ENCODE measurements at regions not wholly inside any gene's neighbourhood (a gene's known extent, or its start where the extent isn't known, plus 50 kb on each side); places are given as distances from the start of the nearest gene placed in this dataset.
A peak's percentile ranks its signal among the peaks of the same experiment; 100 is the strongest.

GRCh38 chr18:21991081-21991534, 178.3 kb upstream of the GATA6 start:
- no peak for ATAC-seq (ENCODE audit: low read depth)
- Histone ChIP-seq H3K9me3 (ENCODE audit: severe bottlenecking) (no peaks in the 10 kb centered on the region), H3K27ac (ENCODE audit: poor library complexity, severe bottlenecking) (no peak overlapping the region), H3K4me3 (ENCODE audit: severe bottlenecking) (no peak overlapping the region), H3K27me3 (ENCODE audit: insufficient read depth, poor library complexity, severe bottlenecking) (no peaks in the 10 kb centered on the region), H3K36me3 (ENCODE audit: low read depth) (no peaks in the 10 kb centered on the region), H3K4me1 (ENCODE audit: insufficient read depth, poor library complexity, severe bottlenecking) (no peaks in the 10 kb centered on the region)
- TF ChIP-seq, protein P1, sequence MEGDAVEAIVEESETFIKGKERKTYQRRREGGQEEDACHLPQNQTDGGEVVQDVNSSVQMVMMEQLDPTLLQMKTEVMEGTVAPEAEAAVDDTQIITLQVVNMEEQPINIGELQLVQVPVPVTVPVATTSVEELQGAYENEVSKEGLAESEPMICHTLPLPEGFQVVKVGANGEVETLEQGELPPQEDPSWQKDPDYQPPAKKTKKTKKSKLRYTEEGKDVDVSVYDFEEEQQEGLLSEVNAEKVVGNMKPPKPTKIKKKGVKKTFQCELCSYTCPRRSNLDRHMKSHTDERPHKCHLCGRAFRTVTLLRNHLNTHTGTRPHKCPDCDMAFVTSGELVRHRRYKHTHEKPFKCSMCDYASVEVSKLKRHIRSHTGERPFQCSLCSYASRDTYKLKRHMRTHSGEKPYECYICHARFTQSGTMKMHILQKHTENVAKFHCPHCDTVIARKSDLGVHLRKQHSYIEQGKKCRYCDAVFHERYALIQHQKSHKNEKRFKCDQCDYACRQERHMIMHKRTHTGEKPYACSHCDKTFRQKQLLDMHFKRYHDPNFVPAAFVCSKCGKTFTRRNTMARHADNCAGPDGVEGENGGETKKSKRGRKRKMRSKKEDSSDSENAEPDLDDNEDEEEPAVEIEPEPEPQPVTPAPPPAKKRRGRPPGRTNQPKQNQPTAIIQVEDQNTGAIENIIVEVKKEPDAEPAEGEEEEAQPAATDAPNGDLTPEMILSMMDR (IDR thresholded peaks at IDR 0.05; ENCODE audit: poor library complexity, severe bottlenecking), result no peak
- DNase-seq (ENCODE audit: low spot score), result no peak

DNA sequence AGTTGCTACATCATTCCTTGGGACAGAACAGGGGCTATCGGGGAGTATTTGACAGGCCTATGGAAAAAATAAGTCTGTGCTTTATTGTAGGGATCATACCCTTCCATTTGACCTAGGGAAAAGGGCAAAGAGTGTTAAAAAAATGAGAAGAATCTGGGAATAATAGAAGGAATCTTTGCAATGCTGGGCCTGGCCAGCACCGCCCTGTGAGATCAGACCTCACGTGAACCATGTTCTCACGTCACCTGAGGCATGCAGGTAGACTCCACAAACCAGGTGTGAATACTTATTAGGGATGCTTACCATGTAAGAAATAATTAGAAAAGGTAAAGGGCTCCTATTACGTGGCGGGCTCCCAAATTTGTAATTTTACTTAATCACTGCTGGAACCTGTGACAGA, 177.5 kb upstream of the GATA6 start:
- Histone ChIP-seq H3K36me3 (ENCODE audit: low read depth) (no peaks in the 10 kb centered on the region), H3K9me3 (ENCODE audit: severe bottlenecking) (no peaks in the 10 kb centered on the region), H3K4me3 (ENCODE audit: severe bottlenecking) (no peak overlapping the region), H3K27ac (ENCODE audit: poor library complexity, severe bottlenecking) (no peak overlapping the region), H3K4me1 (ENCODE audit: insufficient read depth, poor library complexity, severe bottlenecking) (no peaks in the 10 kb centered on the region), H3K27me3 (ENCODE audit: insufficient read depth, poor library complexity, severe bottlenecking) (no peaks in the 10 kb centered on the region)
- DNase-seq (ENCODE audit: low spot score) (no peak), ATAC-seq (ENCODE audit: low read depth) (no peak)
- TF ChIP-seq, protein P1 (IDR thresholded peaks at IDR 0.05; ENCODE audit: poor library complexity, severe bottlenecking), result no peak

DNA sequence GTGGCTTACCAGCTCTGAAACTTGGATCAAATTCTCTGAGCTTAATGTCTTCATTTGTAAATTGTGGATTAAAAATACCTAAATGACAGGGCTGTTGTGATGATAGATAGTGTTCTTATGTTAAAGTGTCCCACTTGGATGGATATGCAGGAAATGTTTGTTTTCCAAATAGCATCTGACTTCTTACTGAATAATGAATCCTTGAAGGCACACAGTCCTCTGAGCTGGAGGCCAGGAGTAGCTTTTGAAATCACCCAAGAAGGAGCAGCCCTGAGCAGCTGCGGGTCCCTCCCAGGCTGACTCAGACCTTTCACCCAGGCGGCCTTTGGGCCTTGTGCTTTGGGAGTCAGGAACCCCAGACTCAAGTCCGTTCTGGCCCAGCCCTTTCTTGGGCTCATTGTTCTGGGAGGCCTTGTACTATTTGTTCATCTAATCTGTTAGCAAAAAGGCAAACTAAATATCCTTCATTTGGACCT, 173.0 kb upstream of the GATA6 start:
- Histone ChIP-seq H3K4me1 (ENCODE audit: insufficient read depth, poor library complexity, severe bottlenecking) (no peaks in the 10 kb centered on the region), H3K27ac (ENCODE audit: poor library complexity, severe bottlenecking) (no peak overlapping the region), H3K4me3 (ENCODE audit: severe bottlenecking) (no peak overlapping the region), H3K27me3 (ENCODE audit: insufficient read depth, poor library complexity, severe bottlenecking) (no peaks in the 10 kb centered on the region), H3K9me3 (ENCODE audit: severe bottlenecking) (no peaks in the 10 kb centered on the region), H3K36me3 (ENCODE audit: low read depth) (no peaks in the 10 kb centered on the region)
- DNase-seq (ENCODE audit: low spot score) (no peak), ATAC-seq (ENCODE audit: low read depth) (no peak)
- TF ChIP-seq, protein P1 (IDR thresholded peaks at IDR 0.05; ENCODE audit: poor library complexity, severe bottlenecking), result no peak

DNA sequence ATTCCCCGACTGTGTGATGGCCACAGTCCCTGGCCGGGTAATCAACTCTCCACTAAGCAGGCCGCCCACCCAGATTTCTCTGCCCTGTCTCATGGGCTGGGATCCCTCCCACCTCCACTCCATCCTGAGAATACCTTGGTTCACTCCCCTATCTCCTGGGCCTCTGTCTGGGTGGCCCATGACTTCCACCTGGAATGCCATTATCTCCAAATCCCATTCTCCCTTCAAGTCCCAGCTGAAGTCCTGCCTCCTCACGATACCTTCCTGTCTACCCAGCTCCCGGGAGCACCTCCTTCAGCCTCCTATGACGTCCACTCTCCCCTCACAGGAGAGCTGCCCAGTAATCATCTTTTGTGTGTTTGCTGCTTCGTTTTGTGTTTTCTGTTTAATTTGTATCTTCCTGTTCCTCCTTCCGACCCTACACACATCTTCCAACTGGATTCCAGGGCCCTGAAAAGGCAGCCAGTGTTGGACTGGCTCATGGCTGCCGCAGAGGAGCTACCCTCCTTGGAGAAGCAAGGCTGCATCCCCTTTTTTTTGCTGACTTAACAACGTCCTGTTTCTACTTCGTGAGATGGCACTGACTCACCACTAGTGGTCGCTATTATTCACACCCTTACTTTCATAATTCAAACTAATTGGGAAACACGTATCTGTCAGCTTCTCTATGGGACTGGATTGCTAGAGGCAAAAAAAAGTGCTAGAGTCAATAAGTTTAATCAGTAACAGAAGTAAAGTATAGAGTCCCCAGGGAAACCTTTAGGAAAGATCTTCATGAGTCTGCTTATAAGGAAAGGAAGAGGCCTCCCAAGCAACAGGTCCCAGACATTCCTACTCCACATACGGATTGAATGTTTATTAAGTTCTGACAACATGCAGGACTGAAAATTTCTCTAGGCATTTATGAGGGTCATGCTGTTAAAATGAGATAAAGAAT, 171.9 kb upstream of the GATA6 start:
- no peaks in the 10 kb centered on the region for H3K36me3 ChIP-seq (ENCODE audit: low read depth)
- TF ChIP-seq, protein P1 (IDR thresholded peaks at IDR 0.05; ENCODE audit: poor library complexity, severe bottlenecking), result peak; percentile 93
- H3K4me1 ChIP-seq (ENCODE audit: insufficient read depth, poor library complexity, severe bottlenecking), result no peaks in the 10 kb centered on the region
- peak; percentile 40; the same call in 1 of the 3 replicates for ATAC-seq (ENCODE audit: low read depth)
- DNase-seq (ENCODE audit: low spot score), result no peak
- H3K4me3 ChIP-seq (ENCODE audit: severe bottlenecking), result no peak overlapping the region
- H3K27ac ChIP-seq (ENCODE audit: poor library complexity, severe bottlenecking), result no peak overlapping the region
- H3K9me3 ChIP-seq (ENCODE audit: severe bottlenecking), result no peaks in the 10 kb centered on the region
- no peaks in the 10 kb centered on the region for H3K27me3 ChIP-seq (ENCODE audit: insufficient read depth, poor library complexity, severe bottlenecking)

- no peaks in the 10 kb centered on the region for H3K4me1 ChIP-seq (ENCODE audit: insufficient read depth, poor library complexity, severe bottlenecking)
Observed at GRCh38 chr18:21998486-21998885, 170.9 kb upstream of the GATA6 start.

More at GRCh38 chr18:21998486-21998885, 170.9 kb upstream of the GATA6 start:
- Histone ChIP-seq H3K27ac (ENCODE audit: poor library complexity, severe bottlenecking) (no peak overlapping the region), H3K4me3 (ENCODE audit: severe bottlenecking) (no peak overlapping the region), H3K36me3 (ENCODE audit: low read depth) (no peaks in the 10 kb centered on the region), H3K9me3 (ENCODE audit: severe bottlenecking) (no peaks in the 10 kb centered on the region), H3K27me3 (ENCODE audit: insufficient read depth, poor library complexity, severe bottlenecking) (no peaks in the 10 kb centered on the region)
- TF ChIP-seq, protein P1 (IDR thresholded peaks at IDR 0.05; ENCODE audit: poor library complexity, severe bottlenecking), result no peak
- no peak for ATAC-seq (ENCODE audit: low read depth)
- no peak for DNase-seq (ENCODE audit: low spot score)
